Ureter (tissue), 1 donor: ENCODE measurements at regions not wholly inside any gene's neighbourhood (a gene's known extent, or its start where the extent isn't known, plus 50 kb on each side); places are given as distances from the start of the nearest gene placed in this dataset.

ENCODE experiments used
- DNase-seq: peaks from one replicate; pipeline ENCODE4 v3.0.0-alpha.2; 2020; ENCODE audit warnings: low spot score
- donor health status: DM: yes; HTN: yes; CAD: no.

DNA sequence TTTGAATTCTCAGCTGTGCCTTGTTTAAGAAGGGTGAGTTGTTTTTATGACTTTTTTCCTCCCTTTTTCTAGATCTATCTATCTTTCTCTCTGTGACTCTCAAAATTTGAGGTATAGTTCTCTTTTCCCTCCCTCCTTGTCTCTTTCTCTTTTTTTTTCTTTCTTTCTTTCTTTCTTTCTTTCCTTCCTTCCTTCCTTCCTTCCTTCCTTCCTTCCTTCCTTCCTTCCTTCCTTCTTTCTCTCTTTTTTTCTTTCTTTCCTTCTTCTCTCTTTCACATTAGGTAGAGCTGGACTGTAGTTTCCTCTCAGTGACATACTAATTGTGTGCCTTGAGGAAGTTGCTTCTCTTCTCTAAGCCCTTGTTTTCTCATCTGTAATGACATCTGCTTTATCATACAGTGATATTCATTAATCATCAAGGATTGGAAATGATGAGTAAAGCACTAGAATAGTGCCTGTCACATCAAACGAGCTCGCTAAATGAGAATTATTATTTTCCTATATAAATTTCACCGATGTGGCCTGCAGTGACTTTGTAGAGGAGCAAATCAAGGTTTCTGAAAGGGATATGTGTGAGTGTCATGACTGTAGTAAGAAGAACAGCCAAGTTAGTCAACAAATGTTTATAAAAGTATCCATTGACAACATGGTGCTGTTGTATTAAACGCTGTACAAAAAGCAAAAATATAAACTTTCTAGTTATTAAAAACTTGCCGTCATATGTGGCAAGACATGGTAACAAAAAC, 78.9 kb upstream of the SLC38A2 start:
- DNase-seq = no peak

DNA sequence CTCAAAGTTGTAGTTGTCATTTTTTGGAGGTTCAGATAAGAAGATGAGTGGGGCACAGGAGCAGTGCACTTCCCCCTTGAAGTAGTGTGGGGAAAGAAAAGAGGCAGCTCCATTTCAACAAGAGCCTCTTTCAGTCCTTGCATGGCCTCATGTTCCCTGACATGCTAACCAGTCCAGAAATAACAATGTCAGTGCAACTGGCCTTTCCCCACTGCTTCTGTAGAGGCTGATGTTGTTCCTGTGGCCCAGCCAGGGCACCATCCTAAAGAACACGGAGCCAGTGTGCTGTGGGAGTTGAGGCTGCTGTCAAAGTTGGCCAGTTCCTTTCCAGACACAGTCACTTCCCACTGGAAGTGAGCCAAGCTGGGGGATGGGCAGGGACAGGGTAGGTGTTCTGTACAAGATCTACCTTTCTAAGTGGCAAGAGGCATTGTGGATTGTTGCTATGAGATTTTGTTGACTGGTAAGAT, 77.7 kb upstream of the SLC38A2 start:
- DNase-seq = peak; percentile 79

DNA sequence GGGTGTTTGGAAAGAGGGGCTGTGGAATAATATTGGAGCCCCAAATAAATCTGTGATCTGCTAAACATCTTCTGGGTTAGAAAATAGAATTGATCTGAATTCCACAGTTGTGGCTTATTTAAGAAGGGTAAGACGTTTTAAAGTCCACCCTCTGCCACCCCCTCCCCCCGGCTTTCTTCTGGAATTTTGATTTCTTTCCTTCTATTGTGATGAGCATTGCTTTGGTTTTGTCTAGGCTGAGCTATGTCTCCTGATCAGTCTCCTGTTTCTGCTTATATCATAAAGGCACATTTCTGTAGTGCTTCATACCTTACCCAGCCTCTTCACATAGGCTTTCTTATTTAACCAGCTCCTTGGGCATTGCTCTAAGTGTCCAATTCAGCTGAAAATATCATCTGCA, 77.3 kb upstream of the SLC38A2 start:
- DNase-seq = no peak

DNA sequence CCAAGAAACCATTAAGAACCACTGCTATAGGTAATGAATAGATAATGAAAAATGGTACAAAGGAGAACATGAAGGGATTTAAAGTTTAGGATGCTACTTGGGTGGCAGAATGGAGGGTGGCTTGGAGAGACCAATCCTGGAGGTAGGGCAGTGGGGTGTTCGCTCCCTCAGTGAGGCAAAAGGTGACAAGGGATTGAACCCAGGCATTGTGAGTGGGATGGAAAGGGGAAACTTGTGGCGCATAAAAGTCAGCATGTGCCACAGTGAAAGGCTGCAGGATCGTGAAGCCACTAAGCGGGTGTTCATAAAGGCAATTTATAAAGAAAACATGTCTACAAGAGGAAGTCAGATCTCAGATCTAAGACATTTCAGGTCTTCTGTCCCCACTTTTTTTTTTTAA, 76.7 kb upstream of the SLC38A2 start:
- DNase-seq = no peak

DNA sequence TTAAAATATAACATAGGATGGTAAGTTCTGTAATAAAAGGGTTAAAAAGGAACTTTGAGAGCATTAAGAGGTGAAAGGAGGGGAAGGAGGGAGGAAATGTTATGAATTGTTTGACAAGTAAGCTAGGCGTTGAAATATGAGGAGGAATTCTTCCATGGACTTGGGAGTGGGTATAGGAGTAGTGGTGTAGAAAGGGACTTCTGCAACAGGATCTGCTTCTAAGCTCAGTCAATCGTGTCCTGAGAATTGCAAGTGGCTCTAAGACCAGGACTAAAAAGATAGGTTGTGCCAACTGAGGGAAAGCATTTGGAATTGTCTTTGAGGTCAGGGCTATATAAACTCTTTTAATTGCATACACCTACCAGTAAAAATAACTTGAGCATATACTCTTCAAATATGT, 74.1 kb upstream of the SLC38A2 start:
- no peak for DNase-seq

DNA sequence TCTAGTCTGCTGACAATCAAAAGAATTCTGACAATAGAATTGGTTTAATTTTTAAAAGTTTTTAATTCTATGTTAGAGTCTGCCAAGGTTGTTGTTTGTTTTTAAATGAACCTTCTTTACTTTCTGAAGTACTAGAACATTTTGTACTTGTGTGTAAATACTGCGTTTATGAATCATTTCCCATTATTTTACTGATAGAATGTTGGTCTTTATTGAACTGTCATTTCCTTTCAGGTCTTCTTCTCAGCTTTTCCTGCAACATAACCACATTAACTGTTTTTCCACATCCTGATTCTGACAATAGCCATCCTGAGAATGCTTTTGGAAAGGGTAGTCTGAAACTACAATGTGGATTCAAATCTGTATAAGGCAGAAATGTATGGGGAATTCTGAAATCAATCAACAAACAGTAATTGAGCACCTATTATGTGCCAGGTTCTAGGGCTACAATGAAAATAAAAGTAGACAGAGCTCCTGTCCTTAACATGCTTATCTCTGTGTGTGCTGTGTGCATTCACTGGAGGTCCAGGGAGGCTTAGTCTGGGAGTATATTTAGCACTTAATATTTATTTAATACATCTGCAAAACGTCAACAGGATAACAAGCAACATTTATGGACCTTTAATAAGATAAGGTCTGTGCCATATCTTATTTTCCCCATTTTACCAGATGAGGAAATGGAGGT, 73.1 kb upstream of the SLC38A2 start:
- DNase-seq = no peak

DNA sequence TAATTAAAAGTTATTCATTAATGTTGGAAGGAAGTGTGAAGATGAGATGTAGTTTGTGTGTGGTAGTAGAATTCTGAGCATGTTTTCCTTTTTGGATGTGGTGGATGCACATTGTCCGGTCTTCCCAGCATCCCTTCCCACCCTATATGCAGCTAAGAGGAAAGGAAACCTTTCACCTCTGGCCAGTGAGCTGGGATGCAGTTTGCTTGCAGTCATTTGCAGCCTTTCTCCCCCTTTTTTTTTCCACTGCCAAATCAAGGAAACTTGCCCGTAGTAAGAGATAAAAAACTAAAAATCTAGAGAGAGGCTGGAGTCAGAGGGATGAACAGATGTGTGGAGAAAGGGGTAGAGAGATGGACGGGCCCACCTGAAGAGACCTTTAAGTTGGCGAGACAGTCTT, 72.5 kb upstream of the SLC38A2 start:
- DNase-seq = no peak

DNA sequence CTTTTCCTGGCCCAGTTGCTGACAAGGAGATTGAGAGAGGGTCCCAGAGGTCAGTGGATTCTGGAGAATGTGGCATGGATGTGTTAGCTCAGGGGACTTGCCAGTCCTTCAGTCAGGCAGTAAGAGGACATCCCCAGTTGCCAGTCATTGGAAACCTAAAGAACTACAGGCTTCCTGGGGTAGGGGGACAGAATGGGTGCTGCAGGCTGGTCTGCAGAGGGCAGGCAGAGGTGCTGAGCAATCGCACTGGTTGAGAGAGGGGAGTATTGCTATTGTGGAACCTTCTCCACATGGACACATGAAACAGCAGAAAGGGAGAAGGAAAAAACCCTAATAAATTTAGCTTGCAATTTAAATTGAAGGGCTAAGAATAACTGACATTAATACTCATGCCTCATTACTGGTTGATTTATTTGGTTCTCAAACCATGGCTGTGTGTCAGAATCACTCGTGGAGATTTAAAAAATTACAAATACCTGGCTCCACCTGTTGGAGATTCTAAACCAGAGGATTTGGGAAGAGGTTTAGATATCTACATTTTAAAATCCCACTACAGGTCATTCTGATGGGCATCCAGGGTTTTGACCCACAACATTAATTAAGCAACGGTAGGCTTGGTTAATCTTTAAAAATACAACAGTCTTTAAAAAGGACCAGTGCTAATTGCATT, 71.2 kb upstream of the SLC38A2 start:
- no peak for DNase-seq

DNA sequence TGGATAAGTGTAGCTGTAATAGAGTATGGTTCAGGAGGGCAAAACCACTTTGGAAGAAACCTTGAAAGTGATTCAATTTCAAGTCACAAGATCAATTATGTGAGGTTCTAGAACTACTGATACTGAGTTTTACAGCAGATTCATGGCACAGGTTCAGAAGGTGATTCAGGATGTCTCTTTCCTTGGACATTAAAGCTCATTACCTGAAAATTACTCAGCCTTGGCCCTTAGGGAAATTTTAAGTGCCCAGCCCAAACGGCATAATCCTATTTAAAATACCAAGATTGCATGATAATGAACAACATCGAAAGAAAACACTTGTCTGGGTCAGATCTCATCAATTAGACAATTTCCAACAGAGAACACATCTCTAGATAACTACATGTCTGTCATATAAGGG, 70.2 kb upstream of the SLC38A2 start:
- no peak for DNase-seq

DNA sequence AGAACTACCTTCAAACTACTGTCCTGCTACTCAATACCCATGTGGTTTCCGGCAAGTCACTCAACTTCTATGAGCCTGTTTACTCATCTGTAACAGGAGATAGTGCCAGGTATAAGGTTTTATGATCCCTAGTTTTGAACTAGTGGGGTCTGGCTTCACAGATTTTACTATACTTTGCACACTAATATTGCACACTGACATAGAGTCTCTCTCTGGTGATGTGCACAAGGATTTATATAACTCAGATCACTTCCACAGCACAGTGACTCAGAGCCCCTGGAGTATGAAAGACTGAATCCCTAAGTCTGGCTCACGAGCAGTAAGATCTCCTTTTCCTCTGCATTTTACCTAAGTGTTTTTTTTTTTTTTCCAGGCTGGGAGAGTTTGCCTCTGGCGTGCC, 69.7 kb upstream of the SLC38A2 start:
- no peak for DNase-seq

DNA sequence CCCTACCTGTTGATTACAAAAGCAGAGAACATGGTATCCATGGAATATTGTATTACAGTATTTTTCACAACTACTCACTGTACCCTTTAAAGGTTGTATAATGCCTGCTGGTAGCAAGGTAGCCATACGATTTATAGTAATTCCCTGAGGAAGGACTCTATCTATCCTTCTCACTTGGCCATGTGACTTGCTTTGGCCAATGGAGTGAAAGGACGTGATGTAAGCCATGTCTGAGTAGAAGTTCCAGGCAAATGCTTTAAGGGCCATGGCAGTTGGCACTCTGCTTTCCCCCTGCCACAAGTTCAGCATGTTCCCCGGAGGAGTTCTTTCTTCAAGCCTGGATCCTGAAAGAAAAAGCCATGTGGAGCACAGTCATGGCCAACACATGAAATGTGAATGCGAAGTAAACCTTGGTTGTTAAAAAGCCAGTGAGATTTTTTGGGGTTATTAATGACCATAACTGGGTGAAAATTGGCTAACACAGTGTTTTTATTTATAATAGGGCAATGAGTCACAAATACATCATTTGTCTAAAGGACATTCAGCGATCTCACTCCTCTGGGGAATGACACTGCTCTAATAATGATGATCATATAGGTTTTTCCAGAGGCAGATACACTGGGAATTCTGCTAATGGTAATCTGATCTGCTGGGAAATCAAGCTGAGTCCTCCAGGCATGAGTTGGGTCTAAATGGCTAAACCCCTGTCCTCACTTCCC, 67.4 kb upstream of the SLC38A2 start:
- no peak for DNase-seq

DNA sequence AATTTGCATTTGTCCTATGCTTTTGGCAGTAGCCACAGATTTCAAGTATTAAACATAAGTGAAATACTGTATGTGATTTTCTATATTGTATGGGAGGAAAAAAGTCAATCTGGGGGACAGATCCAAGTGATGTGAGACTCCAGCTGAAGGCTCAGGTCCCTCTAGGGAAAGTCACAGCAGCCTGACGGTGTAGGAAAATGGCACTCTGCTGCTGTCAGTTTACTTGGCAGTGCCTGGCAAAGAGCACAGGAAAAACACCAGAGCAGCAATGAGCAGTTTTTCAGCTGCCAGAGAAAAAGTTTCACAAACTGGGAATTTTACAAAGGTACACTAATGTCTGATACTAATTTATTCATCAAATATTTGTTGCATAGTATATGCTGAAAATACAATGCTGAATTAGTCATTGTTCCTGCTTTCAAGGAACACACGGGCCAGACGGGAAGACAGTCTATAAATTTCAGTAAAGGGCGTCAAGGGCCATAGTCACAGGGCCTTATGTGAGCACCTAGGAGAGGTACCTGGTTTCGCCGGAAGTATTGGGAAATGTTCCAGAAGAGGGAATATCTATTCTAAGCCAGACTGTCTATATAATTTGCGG, 66.2 kb upstream of the SLC38A2 start:
- no peak for DNase-seq

DNA sequence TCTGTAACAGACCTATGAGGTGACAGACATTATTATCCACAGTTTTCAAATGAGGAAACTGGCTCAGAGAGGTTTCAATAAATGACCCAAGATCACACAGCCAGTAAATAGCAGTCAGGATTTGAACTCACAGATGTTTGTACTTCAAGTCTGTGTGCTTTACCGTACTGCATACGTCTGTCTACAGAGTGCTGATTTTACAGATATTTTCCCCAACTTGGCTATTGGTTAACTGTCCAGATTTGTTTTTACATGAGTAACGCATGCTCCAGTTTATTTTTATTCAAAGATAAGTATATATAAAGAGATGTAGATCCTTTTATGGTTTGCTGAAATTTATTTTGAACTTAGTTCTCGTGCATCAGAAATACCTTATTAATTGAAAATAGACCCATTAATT, 65.7 kb upstream of the SLC38A2 start:
- DNase-seq = no peak

DNA sequence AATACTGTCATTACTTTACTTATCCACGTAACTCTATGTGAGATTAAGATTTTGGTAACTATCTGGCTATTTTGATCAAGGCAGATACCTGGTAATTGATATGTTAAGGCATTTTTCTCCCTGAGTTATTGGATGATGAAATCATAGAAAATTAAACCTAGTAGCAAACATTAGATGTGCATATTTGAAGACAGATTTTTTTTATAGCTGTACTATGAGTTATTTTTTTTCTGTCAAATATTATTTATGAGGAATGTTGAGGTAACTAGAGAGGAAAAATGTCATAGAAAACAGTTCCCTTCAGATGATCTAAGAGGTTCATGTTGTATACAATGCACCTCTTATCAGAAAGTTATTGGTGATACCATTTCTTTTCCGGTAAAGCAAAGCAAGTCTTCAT, 64.9 kb upstream of the SLC38A2 start:
- no peak for DNase-seq

DNA sequence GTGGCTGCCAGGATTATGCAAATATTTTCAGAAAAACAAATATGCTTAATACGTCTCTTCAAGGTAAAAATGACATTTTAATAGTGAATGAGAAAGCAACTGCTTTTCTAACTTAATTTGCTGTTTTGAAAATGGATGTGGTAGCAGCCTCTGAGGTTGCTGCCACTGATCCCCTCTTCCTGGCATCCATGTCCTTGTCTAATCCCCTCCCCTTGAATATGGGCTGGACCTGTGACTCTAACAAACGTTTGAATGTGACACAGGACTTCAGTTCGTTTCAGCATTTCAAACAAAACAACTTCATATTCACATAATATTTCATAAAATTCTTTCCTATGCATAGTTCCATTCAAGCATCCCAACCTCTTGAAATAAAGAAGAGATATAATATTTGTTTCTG, 64.2 kb upstream of the SLC38A2 start:
- DNase-seq = no peak

DNA sequence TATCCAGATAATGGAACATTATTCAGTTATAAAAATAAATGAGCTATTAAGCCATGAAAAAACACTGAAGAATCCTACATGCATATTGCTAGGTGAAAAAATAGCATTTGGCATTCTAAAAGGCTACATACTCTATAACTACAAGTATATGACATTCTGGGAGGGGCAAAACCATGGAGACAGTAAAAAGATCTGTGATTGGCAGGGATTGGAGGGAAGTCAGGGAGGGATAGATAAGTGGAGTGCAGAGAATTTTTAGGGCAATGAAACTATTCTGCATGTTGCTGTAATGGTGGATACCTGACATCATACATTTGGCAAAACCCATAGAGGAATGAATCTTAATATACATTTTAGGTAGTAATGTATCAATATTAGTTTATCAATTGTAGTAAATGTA, 63.1 kb upstream of the SLC38A2 start:
- DNase-seq = no peak

DNA sequence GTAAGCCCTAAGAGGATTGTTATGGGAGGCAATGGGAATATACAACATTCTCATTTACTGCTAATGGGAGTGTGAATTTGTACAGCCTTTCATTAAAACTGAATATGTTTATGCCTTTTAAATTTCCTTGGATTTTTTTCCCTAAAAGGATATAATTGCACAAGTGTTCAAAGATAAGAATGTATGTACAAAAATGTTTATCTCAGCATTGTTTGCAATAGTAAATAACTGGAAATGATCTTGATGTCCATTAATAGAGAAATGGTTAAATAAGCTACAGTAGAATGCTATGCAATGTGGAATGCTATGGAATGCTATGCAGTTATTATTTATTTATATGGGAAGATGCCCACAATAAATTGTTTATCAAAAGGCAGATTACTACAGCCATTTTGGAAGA, 62.5 kb upstream of the SLC38A2 start:
- no peak for DNase-seq

DNA sequence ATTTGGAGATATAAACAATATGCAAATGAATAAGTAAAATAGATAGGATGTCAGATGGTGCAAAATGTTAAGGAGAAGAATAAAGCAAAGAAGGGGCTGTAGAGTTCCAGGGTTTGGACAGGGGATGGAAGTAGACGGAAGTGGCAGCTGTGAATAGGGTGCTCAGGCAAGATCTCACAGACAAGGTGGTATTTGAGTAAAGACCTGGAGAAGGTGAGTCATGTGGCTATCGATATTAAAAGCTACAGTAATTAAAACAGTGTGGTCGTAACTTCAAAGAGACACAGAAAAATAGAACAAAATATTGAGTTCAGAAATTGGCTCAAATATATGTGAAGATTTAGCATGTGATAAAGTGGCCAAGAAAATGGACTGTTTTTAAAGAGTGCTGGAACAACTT, 61.3 kb upstream of the SLC38A2 start:
- DNase-seq = no peak

DNA sequence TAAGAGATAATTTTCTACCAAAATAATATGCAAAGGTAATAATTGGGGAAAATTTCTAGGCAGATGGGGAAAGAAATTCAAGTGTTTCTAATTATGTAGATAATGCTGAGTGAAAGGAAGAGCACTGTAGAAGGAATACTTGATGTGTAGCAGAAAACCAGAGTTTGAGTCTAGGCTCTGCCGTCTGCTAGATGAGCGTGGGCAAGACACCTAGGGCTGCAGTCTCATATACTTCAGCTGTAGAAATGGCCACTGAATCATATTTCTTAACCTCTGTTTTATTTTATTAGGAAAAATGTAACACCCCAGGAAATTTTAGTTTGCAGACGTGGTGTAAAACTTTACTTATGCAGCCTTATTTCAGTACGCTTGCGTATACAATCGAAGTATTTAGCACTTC, 59.8 kb upstream of the SLC38A2 start:
- DNase-seq = no peak

DNA sequence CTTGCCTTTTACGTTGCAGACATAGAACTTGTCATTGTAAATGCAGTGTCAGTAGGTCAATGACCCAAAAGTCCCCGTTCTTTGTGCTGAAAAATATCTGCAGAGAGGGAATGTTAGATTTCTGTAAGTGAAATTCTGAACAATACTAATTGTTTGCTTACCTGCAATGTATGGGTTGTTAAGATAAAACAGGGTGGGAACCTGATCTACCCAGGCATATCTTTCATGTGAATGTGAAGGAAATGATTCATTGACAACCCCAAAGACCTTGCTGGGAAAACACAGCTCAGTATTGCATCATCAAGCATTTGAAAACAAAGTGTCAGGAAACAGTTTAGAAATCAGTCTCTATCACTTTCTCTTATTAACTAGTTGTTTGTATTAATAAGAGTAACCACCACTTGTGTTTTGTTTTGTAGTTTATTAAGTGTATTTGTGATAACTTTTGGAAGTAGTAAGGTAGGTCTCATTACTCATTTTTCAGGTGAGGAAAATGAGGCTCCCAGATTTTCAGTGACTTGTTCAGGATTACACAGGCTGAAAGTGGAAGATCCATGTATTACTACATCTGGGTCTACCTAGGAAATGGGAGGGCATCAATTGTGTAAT, 57.9 kb upstream of the SLC38A2 start:
- no peak for DNase-seq
